ENCODE measurements at regions not wholly inside any gene's neighbourhood (a gene's known extent, or its start where the extent isn't known, plus 50 kb on each side); places are given as distances from the start of the nearest gene placed in this dataset.

- ChIA-PET POLR2A (no interaction called here), CTCF (ENCODE audit: low intra/inter-chr PET ratio, low total read pairs) (no interaction called here)
- H3K9me3 ChIP-seq (ENCODE audit: low read length), result no peaks in the 10 kb centered on the region
- no peaks in the 10 kb centered on the region for H3K79me2 ChIP-seq (ENCODE audit: insufficient read depth, low read length)
- in situ Hi-C loops (cut with HindIII; ENCODE audit: extremely low pct_ligation_motif_present, low pct_unique_long_range_greater_than_20kb), result no loop called here
- no peaks in the 10 kb centered on the region for H4K20me1 ChIP-seq (ENCODE audit: insufficient read depth, low read length)
- intact Hi-C loops (cut with micrococcal nuclease; ENCODE audit: unreplicated experiment), result no loop called here
- 0 out of 2 replicates have a peak, but pooled peaks cover 7% of the 10 kb centered on the region for H3K4me1 ChIP-seq (ENCODE audit: insufficient read depth, low read length)
- ATAC-seq (no peak), DNase-seq (ENCODE audit: low spot score) (no peak), FAIRE-seq (no peak)
- no peaks in the 10 kb centered on the region for H3K36me3 ChIP-seq (replicated peaks in 1 of 2; ENCODE audit: control insufficient read depth in 1 of 2, insufficient read depth in 2 of 2, low read length in 2 of 2)
- H2AFZ ChIP-seq (ENCODE audit: low read length), result no peak overlapping the region
- no peak overlapping the region for H3K4me2 ChIP-seq (ENCODE audit: low read depth, low read length)
- H3K4me3 ChIP-seq (replicated peaks in 1 of 3; ENCODE audit: insufficient read depth in 1 of 3, low read depth in 2 of 3, low read length in 3 of 3), result no peak overlapping the region
- no peak overlapping the region for H3K27ac ChIP-seq (ENCODE audit: extremely low read length, insufficient read depth, low read length)
- TF ChIP-seq ZBTB8A (CRISPR knock-in tag; IDR thresholded peaks at IDR 0.05; ENCODE audit: borderline replicate concordance, low read depth), result no peak
- TF ChIP-seq ZNF337 (CRISPR knock-in tag; IDR thresholded peaks at IDR 0.05; ENCODE audit: borderline replicate concordance, low read depth), result no peak
- no peak for TF ChIP-seq CAMTA2 (CRISPR knock-in tag; IDR thresholded peaks at IDR 0.05; ENCODE audit: borderline replicate concordance)
- no peak for TF ChIP-seq TP53 (CRISPR knock-in tag; conservative IDR thresholded peaks at IDR 0.05)
- TF ChIP-seq ZNF619 (CRISPR knock-in tag; IDR thresholded peaks at IDR 0.05), result no peak
- no peak for TF ChIP-seq ZBTB7A (CRISPR knock-in tag; IDR thresholded peaks at IDR 0.05)
- no peak for TF ChIP-seq TEAD3 (CRISPR knock-in tag; optimal IDR thresholded peaks at IDR 0.05; ENCODE audit: borderline replicate concordance)
- TF ChIP-seq, protein P1, sequence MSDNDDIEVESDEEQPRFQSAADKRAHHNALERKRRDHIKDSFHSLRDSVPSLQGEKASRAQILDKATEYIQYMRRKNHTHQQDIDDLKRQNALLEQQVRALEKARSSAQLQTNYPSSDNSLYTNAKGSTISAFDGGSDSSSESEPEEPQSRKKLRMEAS (IDR thresholded peaks at IDR 0.05), result no peak
- no peak for TF ChIP-seq ZNF317 (CRISPR knock-in tag; IDR thresholded peaks at IDR 0.05)
- peaks cover 0 to 2% of the 10 kb centered on the region in 2 experiments; a peak in 1 of 5 replicates for H3K27me3 ChIP-seq (ENCODE audit: control insufficient read depth in 1 of 2, insufficient read depth in 2 of 2, low read length in 2 of 2)
- H3K9ac ChIP-seq (ENCODE audit: insufficient read depth, low read depth, low read length), result no peak overlapping the region
- BruUV-seq (replicated peaks), result no TSS peak
- WGBS (ENCODE audit: low lambda C conversion rate), result 53% methylated on average over 7 of the region's 7 CpGs
Observed at GRCh38 chr3:10629671-10630040, 124.3 kb upstream of the ATP2B2 start.

- intact Hi-C loops (cut with micrococcal nuclease; ENCODE audit: unreplicated experiment) (no loop called here), in situ Hi-C loops (cut with HindIII; ENCODE audit: extremely low pct_ligation_motif_present, low pct_unique_long_range_greater_than_20kb) (no loop called here)
- H3K4me3 ChIP-seq (replicated peaks in 1 of 3; ENCODE audit: insufficient read depth in 1 of 3, low read depth in 2 of 3, low read length in 3 of 3), result no peak overlapping the region
- no peak overlapping the region for H3K9ac ChIP-seq (ENCODE audit: insufficient read depth, low read depth, low read length)
- TF ChIP-seq ZNF614 (CRISPR knock-in tag; IDR thresholded peaks at IDR 0.05; ENCODE audit: borderline replicate concordance), result no peak
- TF ChIP-seq NR2C2 (CRISPR knock-in tag; IDR thresholded peaks at IDR 0.05; ENCODE audit: borderline replicate concordance), result no peak
- TF ChIP-seq ZNF629 (CRISPR knock-in tag; conservative IDR thresholded peaks at IDR 0.05), result peak; percentile 62
- TF ChIP-seq, protein P2, sequence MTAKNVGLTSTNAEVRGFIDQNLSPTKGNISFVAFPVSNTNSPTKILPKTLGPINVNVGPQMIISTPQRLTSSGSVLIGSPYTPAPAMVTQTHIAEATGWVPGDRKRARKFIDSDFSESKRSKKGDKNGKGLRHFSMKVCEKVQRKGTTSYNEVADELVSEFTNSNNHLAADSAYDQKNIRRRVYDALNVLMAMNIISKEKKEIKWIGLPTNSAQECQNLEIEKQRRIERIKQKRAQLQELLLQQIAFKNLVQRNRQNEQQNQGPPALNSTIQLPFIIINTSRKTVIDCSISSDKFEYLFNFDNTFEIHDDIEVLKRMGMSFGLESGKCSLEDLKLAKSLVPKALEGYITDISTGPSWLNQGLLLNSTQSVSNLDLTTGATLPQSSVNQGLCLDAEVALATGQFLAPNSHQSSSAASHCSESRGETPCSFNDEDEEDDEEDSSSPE (CRISPR knock-in tag; IDR thresholded peaks at IDR 0.05), result no peak
- TF ChIP-seq, protein P3, sequence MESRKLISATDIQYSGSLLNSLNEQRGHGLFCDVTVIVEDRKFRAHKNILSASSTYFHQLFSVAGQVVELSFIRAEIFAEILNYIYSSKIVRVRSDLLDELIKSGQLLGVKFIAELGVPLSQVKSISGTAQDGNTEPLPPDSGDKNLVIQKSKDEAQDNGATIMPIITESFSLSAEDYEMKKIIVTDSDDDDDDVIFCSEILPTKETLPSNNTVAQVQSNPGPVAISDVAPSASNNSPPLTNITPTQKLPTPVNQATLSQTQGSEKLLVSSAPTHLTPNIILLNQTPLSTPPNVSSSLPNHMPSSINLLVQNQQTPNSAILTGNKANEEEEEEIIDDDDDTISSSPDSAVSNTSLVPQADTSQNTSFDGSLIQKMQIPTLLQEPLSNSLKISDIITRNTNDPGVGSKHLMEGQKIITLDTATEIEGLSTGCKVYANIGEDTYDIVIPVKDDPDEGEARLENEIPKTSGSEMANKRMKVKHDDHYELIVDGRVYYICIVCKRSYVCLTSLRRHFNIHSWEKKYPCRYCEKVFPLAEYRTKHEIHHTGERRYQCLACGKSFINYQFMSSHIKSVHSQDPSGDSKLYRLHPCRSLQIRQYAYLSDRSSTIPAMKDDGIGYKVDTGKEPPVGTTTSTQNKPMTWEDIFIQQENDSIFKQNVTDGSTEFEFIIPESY (CRISPR knock-in tag; IDR thresholded peaks at IDR 0.05), result no peak
- CTCF ChIA-PET (ENCODE audit: low intra/inter-chr PET ratio, low total read pairs), result no interaction called here
- 0 out of 2 replicates have a peak, but pooled peaks cover 7% of the 10 kb centered on the region for H3K4me1 ChIP-seq (ENCODE audit: insufficient read depth, low read length)
- no peak overlapping the region for H3K4me2 ChIP-seq (ENCODE audit: low read depth, low read length)
- FAIRE-seq (no peak), DNase-seq (ENCODE audit: low spot score) (no peak), ATAC-seq (no peak)
- no TSS peak for BruUV-seq (replicated peaks)
- H2AFZ ChIP-seq (ENCODE audit: low read length), result no peak overlapping the region
- H3K36me3 ChIP-seq (replicated peaks in 1 of 2; ENCODE audit: control insufficient read depth in 1 of 2, insufficient read depth in 2 of 2, low read length in 2 of 2), result no peaks in the 10 kb centered on the region
- 89% methylated on average over 1 of the region's 1 CpG for WGBS (ENCODE audit: low lambda C conversion rate)
- H3K79me2 ChIP-seq (ENCODE audit: insufficient read depth, low read length), result no peaks in the 10 kb centered on the region
- no peaks in the 10 kb centered on the region for H3K9me3 ChIP-seq (ENCODE audit: low read length)
- H3K27me3 ChIP-seq (ENCODE audit: control insufficient read depth in 1 of 2, insufficient read depth in 2 of 2, low read length in 2 of 2), result peaks cover 0 to 2% of the 10 kb centered on the region in 2 experiments; a peak in 1 of 5 replicates
- no peaks in the 10 kb centered on the region for H4K20me1 ChIP-seq (ENCODE audit: insufficient read depth, low read length)
- no peak overlapping the region for H3K27ac ChIP-seq (ENCODE audit: extremely low read length, insufficient read depth, low read length)
- POLR2A ChIA-PET, result no interaction called here
Observed at GRCh38 chr3:10631224-10631623, 125.8 kb upstream of the ATP2B2 start.

All from HepG2 (cell line).